Activated naive CD4-positive, alpha-beta T cell treated with Interleukin-2 at 50 U/mL for 16 hours (primary cell): ENCODE measurements at regions not wholly inside any gene's neighbourhood (a gene's known extent, or its start where the extent isn't known, plus 50 kb on each side); places are given as distances from the start of the nearest gene placed in this dataset.

Experiments
- DNase-seq: peaks from one replicate; pipeline ENCODE4 v3.0.0-alpha.2; 2020

GRCh38 chr13:40123962-40124632 is 468.6 kb downstream of the COG6 start:
- no peak for DNase-seq

GRCh38 chr13:40124633-40125015 is 469.2 kb downstream of the COG6 start:
- no peak for DNase-seq

- DNase-seq = no peak
Observed at GRCh38 chr13:40125336-40125735, 469.9 kb downstream of the COG6 start.

- no peak for DNase-seq
Observed at GRCh38 chr13:40126306-40127085, 471.0 kb downstream of the COG6 start.

GRCh38 chr13:40127476-40127875 is 472.0 kb downstream of the COG6 start:
- DNase-seq = no peak

GRCh38 chr13:40127925-40128324 is 472.5 kb downstream of the COG6 start:
- no peak for DNase-seq

GRCh38 chr13:40129467-40129866 is 474.0 kb downstream of the COG6 start:
- DNase-seq = no peak

- DNase-seq = no peak
Observed at GRCh38 chr13:40130871-40131636, 475.6 kb downstream of the COG6 start.

GRCh38 chr13:40132249-40132648 is 476.8 kb downstream of the COG6 start:
- peak; percentile 31 for DNase-seq

GRCh38 chr13:40136896-40137295 is 481.4 kb downstream of the COG6 start:
- DNase-seq = no peak

GRCh38 chr13:40137400-40137799 is 481.9 kb downstream of the COG6 start:
- DNase-seq = no peak

- DNase-seq = no peak
Observed at GRCh38 chr13:40139896-40140520, 484.5 kb downstream of the COG6 start.

- no peak for DNase-seq
Observed at GRCh38 chr13:40141859-40142555, 486.5 kb downstream of the COG6 start.

- no peak for DNase-seq
Observed at GRCh38 chr13:40143106-40143505, 487.6 kb downstream of the COG6 start.

- no peak for DNase-seq
Observed at GRCh38 chr13:40143559-40143958, 488.1 kb downstream of the COG6 start.

GRCh38 chr13:40145139-40145538 is 489.7 kb downstream of the COG6 start:
- DNase-seq = peak; percentile 61

GRCh38 chr13:40146063-40146462 is 490.6 kb downstream of the COG6 start:
- DNase-seq = no peak

- no peak for DNase-seq
Observed at GRCh38 chr13:40146611-40147117, 491.2 kb downstream of the COG6 start.

- no peak for DNase-seq
Observed at GRCh38 chr13:40148101-40148500, 492.6 kb downstream of the COG6 start.

GRCh38 chr13:40148742-40149141 is 493.3 kb downstream of the COG6 start:
- DNase-seq = no peak

GRCh38 chr13:40149611-40150274 is 494.3 kb downstream of the COG6 start:
- DNase-seq = no peak

GRCh38 chr13:40151673-40152072 is 496.2 kb downstream of the COG6 start:
- DNase-seq = no peak
